ENCODE measurements at regions not wholly inside any gene's neighbourhood (a gene's known extent, or its start where the extent isn't known, plus 50 kb on each side); places are given as distances from the start of the nearest gene placed in this dataset.

GRCh38 chr6:134480593-134480992, 162.7 kb upstream of the SGK1 start:
- DNase-seq = no peak

GRCh38 chr6:134478764-134479399, 161.0 kb upstream of the SGK1 start:
- no peak for DNase-seq

GRCh38 chr6:134477991-134478635, 160.2 kb upstream of the SGK1 start:
- DNase-seq = no peak

GRCh38 chr6:134474955-134475354, 157.0 kb upstream of the SGK1 start:
- DNase-seq = no peak

- DNase-seq = no peak
Observed at GRCh38 chr6:134472661-134473060, 154.7 kb upstream of the SGK1 start.

- no peak for DNase-seq
Observed at GRCh38 chr6:134472046-134472445, 154.1 kb upstream of the SGK1 start.

- DNase-seq = no peak
Observed at GRCh38 chr6:134470457-134470975, 152.6 kb upstream of the SGK1 start.

GRCh38 chr6:134469702-134470456, 152.0 kb upstream of the SGK1 start:
- no peak for DNase-seq

- no peak for DNase-seq
Observed at GRCh38 chr6:134468633-134469032, 150.7 kb upstream of the SGK1 start.

- no peak for DNase-seq
Observed at GRCh38 chr6:134467620-134468019, 149.7 kb upstream of the SGK1 start.

GRCh38 chr6:134466771-134467525, 149.0 kb upstream of the SGK1 start:
- no peak for DNase-seq

- no peak for DNase-seq
Observed at GRCh38 chr6:134464690-134465411, 146.9 kb upstream of the SGK1 start.

GRCh38 chr6:134458857-134459657, 141.1 kb upstream of the SGK1 start:
- DNase-seq = no peak

GRCh38 chr6:134457941-134458340, 140.0 kb upstream of the SGK1 start:
- DNase-seq = no peak

GRCh38 chr6:134456226-134456625, 138.3 kb upstream of the SGK1 start:
- DNase-seq = no peak

GRCh38 chr6:134455319-134455718, 137.4 kb upstream of the SGK1 start:
- no peak for DNase-seq

- DNase-seq = no peak
Observed at GRCh38 chr6:134454794-134455193, 136.9 kb upstream of the SGK1 start.

GRCh38 chr6:134453792-134454510, 136.0 kb upstream of the SGK1 start:
- DNase-seq = no peak

- DNase-seq = no peak
Observed at GRCh38 chr6:134452906-134453305, 135.0 kb upstream of the SGK1 start.

- DNase-seq = no peak
Observed at GRCh38 chr6:134451529-134451928, 133.6 kb upstream of the SGK1 start.

All from occipital lobe (tissue), 1 donor.